ENCODE measurements at regions not wholly inside any gene's neighbourhood (a gene's known extent, or its start where the extent isn't known, plus 50 kb on each side); places are given as distances from the start of the nearest gene placed in this dataset.

DNA sequence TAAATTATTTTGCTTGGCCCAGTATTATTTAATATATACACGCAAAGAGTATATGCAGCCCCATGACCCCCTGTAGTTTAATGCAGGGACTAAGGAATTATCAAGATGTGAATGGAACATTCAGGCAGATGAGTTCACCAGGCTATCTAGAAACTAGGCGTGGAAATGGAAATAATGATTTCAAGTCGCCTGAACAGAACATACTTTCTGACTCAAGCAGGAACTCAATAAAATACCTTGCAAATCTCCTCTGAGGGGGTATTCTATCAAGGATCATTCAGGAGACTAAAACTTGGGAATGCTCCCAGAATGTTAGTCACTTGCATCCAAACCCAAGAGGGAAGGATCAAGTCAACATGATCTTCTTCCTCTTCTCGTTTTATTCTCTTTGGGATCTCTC, 59.6 kb upstream of the RASSF6 start:
- Histone ChIP-seq H2AFZ (ENCODE audit: low read length) (no peak overlapping the region), H3K9ac (ENCODE audit: low read length) (no peak overlapping the region), H3K27me3 (replicated peaks; ENCODE audit: insufficient read depth, low read length) (no peaks in the 10 kb centered on the region), H3K9me2 (replicated peaks; ENCODE audit: insufficient read depth, low read length) (no peaks in the 10 kb centered on the region), H3K79me2 (ENCODE audit: low read length) (no peaks in the 10 kb centered on the region), H3K9me3 (replicated peaks; ENCODE audit: insufficient read depth, low read length) (no peaks in the 10 kb centered on the region), H3K4me3 (ENCODE audit: low read length) (no peak overlapping the region), H3F3A (ENCODE audit: insufficient read depth, low read length) (no peaks in the 10 kb centered on the region), H3K4me2 (ENCODE audit: low read depth, low read length) (no peak overlapping the region), H4K20me1 (ENCODE audit: insufficient read depth, low read length) (no peaks in the 10 kb centered on the region), H3K27ac (ENCODE audit: low read length) (no peak overlapping the region), H3K4me1 (ENCODE audit: low read length) (no peaks in the 10 kb centered on the region), H3K36me3 (replicated peaks; ENCODE audit: insufficient read depth, low read length) (no peaks in the 10 kb centered on the region)
- no peak for TF ChIP-seq EZH2 (optimal IDR thresholded peaks at IDR 0.05; ENCODE audit: low read depth, low read length)
- TF ChIP-seq, protein P1, sequence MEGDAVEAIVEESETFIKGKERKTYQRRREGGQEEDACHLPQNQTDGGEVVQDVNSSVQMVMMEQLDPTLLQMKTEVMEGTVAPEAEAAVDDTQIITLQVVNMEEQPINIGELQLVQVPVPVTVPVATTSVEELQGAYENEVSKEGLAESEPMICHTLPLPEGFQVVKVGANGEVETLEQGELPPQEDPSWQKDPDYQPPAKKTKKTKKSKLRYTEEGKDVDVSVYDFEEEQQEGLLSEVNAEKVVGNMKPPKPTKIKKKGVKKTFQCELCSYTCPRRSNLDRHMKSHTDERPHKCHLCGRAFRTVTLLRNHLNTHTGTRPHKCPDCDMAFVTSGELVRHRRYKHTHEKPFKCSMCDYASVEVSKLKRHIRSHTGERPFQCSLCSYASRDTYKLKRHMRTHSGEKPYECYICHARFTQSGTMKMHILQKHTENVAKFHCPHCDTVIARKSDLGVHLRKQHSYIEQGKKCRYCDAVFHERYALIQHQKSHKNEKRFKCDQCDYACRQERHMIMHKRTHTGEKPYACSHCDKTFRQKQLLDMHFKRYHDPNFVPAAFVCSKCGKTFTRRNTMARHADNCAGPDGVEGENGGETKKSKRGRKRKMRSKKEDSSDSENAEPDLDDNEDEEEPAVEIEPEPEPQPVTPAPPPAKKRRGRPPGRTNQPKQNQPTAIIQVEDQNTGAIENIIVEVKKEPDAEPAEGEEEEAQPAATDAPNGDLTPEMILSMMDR (IDR thresholded peaks at IDR 0.05; ENCODE audit: low read length), result no peak
- no peak for TF ChIP-seq EZH2phosphoT487 (IDR thresholded peaks at IDR 0.05; ENCODE audit: low read length)
- no peak for DNase-seq

DNA sequence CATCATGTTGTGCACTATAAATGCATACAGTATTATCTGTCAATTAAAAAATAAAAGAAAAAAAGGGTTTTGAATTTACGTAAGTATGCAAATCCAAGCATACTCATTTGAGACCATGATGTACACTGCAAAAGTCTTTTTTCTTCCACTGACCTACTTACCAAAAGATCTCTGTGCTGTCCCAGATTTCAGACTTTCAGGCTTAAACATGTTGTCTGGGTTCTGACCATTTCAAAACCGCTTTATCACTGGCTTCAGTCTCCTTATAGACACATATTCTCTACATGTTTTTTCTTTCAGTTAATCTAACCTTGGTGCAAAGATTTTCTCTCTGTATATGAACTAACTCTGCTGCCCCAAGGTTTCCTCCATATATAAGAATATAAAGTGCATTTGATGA, 58.6 kb upstream of the CXCL8 start:
- Histone ChIP-seq H3K4me3 (ENCODE audit: low read length) (no peak overlapping the region), H2AFZ (ENCODE audit: low read length) (no peak overlapping the region), H3F3A (ENCODE audit: insufficient read depth, low read length) (no peaks in the 10 kb centered on the region), H3K9me2 (replicated peaks; ENCODE audit: insufficient read depth, low read length) (no peaks in the 10 kb centered on the region), H3K4me1 (ENCODE audit: low read length) (no peaks in the 10 kb centered on the region), H3K27ac (ENCODE audit: low read length) (no peak overlapping the region), H4K20me1 (ENCODE audit: insufficient read depth, low read length) (no peaks in the 10 kb centered on the region), H3K9me3 (replicated peaks; ENCODE audit: insufficient read depth, low read length) (no peaks in the 10 kb centered on the region), H3K4me2 (ENCODE audit: low read depth, low read length) (no peak overlapping the region), H3K36me3 (replicated peaks; ENCODE audit: insufficient read depth, low read length) (no peaks in the 10 kb centered on the region), H3K79me2 (ENCODE audit: low read length) (no peaks in the 10 kb centered on the region), H3K27me3 (replicated peaks; ENCODE audit: insufficient read depth, low read length) (no peaks in the 10 kb centered on the region), H3K9ac (ENCODE audit: low read length) (no peak overlapping the region)
- TF ChIP-seq, protein P1 (IDR thresholded peaks at IDR 0.05; ENCODE audit: low read length), result no peak
- TF ChIP-seq EZH2 (optimal IDR thresholded peaks at IDR 0.05; ENCODE audit: low read depth, low read length), result no peak
- no peak for TF ChIP-seq EZH2phosphoT487 (IDR thresholded peaks at IDR 0.05; ENCODE audit: low read length)
- no peak for DNase-seq

DNA sequence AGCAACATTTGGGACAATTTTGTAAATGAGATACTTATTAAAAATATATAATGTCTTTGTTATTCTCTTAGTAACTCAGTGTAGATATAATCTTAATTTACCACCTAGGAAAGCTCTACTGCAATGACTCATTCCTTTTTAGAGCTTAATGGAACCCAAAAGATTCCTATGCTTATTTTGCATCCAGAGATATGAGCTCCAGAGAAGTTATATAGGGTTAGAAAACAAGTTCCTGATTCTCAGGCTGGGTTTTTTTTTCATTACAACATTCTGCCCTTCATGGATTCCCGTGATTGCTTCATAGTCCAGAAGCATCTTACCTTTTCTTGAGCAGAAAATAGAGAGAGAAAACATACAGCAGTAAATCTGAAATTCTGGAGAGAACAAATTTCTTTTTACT, 57.9 kb upstream of the CXCL8 start:
- no peaks in the 10 kb centered on the region for H3K36me3 ChIP-seq (replicated peaks; ENCODE audit: insufficient read depth, low read length)
- TF ChIP-seq, protein P1 (IDR thresholded peaks at IDR 0.05; ENCODE audit: low read length), result no peak
- TF ChIP-seq EZH2phosphoT487 (IDR thresholded peaks at IDR 0.05; ENCODE audit: low read length) (no peak), EZH2 (optimal IDR thresholded peaks at IDR 0.05; ENCODE audit: low read depth, low read length) (no peak)
- H3K4me2 ChIP-seq (ENCODE audit: low read depth, low read length), result no peak overlapping the region

More for the DNA sequence above, 57.9 kb upstream of the CXCL8 start:
- Histone ChIP-seq H3K4me3 (ENCODE audit: low read length) (no peak overlapping the region), H3K9ac (ENCODE audit: low read length) (no peak overlapping the region), H3K79me2 (ENCODE audit: low read length) (no peaks in the 10 kb centered on the region), H4K20me1 (ENCODE audit: insufficient read depth, low read length) (no peaks in the 10 kb centered on the region), H3K27ac (ENCODE audit: low read length) (no peak overlapping the region), H2AFZ (ENCODE audit: low read length) (no peak overlapping the region), H3K27me3 (replicated peaks; ENCODE audit: insufficient read depth, low read length) (no peaks in the 10 kb centered on the region), H3K9me3 (replicated peaks; ENCODE audit: insufficient read depth, low read length) (no peaks in the 10 kb centered on the region), H3K4me1 (ENCODE audit: low read length) (no peaks in the 10 kb centered on the region), H3F3A (ENCODE audit: insufficient read depth, low read length) (no peaks in the 10 kb centered on the region), H3K9me2 (replicated peaks; ENCODE audit: insufficient read depth, low read length) (no peaks in the 10 kb centered on the region)
- DNase-seq, result no peak
